NCI-H1436 (cell line): ENCODE measurements at regions not wholly inside any gene's neighbourhood (a gene's known extent, or its start where the extent isn't known, plus 50 kb on each side); places are given as distances from the start of the nearest gene placed in this dataset.

Experiments
- DNase-seq: peaks from one replicate; lab custom pipeline; 2025; lab: John Stamatoyannopoulos, UW

DNA sequence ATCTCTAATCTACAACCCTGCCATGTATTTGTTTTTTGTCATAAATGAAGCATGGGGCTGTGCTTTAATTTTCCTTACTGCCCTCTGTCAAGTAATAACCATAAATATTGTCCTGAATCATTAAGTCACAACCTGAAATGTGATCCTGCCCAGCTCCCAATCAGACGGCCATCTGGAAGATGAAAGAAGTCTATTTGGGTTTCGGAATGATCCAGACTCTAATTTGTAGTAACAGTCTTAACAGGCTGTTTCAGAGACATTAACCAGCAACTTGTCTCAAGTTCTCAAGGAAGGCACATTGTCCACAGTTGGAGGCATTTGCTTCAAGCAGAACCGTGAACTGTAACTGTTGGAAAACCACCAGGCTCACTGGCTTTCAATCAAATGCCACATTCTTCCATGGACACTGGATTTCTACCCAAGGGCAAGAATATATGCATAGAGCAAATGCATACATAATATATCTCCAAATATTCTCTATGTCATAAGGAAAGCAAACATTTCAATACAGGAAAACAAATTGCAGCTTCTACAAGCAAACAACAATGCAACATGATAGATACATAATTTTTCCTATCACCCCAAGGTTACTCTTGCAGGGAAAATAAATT is 405.2 kb upstream of the NPVF start:
- no peak for DNase-seq

DNA sequence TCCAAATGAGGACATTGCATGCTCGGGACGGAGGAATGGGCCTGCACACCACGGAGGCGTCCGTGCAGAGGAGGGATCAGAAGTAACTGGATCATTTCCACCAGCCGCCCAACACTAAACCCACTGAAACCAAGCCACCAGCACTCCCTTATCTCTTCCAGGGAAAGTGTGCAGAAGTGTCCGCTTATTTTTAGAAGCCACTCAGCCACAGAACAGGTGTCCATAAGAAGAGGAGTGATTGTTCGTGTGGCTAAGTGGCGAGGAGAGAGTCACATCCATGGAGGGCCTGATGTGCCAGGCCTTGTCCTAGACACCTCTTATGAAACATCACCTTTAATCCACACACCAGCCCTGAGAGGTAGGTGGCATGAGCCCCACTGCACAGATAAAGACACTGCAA is 407.9 kb upstream of the NPVF start:
- DNase-seq = no peak

DNA sequence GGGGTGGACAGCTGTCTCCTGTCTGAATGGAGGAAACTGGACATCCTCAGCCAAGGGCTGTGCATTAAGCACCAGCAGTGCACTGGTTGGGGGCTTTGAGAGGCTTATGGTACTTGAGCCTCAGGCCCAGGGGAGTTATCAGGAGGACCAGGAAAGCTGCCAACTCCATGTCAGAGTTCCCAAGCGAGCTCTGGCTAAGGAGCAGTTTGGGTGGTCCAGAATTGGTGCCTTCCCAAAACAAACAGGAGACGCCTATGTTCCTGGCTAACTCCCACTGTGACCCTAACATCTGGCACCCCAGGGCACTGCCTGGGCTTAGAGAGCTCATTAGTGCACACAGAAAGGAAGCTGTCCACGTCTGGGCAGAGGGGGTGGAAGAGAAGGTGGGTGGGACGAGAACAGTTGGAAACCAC is 408.6 kb upstream of the NPVF start:
- DNase-seq = no peak

DNA sequence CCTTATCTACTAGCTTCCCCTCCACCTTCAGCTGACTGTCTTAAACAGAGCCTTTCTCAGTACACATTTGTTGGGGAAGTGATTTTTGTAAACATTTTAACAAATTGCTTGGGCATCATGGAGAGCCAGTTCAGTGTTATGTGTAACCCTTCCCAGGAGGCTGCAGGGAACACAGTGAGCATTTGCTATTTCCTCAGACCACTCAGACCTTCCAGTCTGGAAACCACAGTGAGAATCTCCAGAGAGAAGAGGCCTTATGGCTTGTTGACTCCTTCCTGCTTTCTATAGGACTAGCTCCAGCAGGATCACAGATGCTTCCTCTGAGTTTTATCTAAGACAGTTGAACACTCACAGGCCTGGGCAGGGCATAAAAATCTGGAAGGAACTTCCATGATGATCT is 409.8 kb upstream of the NPVF start:
- DNase-seq = no peak

DNA sequence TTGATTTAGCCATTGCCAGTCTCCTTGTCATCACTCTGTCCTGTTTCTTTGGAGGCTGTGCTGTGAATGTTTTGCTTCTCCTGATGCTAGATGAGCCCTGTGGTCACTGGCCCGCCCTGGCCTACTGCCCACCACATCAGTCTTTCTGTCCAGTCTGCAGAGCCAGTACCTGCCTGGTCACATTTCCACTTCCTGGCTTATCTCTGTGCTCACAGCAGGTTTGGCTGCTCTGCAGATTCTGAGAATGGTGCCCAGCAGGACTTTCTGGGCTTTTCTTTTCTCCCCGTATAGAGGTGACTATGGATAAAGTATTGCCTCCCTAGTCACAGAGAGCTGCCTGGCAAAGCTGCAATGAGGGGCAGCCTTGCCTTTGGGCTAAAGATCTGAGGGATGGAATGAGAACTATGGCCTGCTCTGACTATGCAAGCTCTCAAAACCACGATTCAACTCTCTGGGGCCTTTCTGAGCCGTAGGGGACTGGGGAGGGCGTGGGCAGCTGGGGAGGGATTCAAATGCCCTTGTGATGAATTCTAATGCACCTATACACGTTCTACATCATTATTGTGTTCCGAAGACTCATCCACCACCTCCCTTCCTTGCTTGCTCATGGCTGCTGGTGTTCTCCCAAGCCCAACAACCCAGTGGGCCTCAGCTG is 410.4 kb upstream of the NPVF start:
- DNase-seq = no peak

DNA sequence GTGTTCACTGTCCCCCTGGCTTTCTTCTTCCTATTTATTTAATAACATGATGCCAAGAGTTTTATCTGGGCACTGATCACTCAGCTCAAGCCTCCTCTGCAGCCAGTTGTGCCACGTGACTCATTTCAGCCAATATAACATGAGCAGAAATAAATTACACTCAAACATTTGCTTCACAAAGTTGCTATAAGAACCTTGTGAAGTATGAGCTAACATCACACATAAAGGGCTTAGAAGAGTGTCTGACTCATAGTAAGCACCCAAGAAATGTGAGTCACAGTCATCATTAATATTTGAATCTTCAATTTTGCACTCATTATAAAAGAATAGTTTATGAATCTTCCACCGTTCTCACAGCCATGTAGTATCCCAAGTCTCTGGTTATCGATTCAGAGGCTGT is 414.6 kb upstream of the NPVF start:
- no peak for DNase-seq

DNA sequence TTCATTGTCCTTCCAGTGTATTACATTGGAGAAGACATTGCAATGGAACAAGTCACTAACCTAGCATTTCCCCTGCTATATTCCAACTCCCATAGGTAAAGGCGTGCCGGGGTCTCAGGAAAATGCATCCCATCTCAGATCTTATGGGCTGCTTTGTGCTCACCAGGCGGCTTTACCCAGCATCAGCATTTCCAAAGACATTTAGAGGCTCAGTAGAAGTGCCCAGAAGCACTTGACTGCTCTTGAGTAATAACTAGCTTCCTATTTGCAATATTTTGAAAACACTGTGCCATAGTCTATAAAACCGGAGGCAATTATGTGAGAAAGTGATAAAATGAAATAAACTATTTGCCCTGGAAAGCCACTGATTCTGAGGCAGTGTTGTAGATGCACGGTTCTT is 415.0 kb upstream of the NPVF start:
- no peak for DNase-seq

DNA sequence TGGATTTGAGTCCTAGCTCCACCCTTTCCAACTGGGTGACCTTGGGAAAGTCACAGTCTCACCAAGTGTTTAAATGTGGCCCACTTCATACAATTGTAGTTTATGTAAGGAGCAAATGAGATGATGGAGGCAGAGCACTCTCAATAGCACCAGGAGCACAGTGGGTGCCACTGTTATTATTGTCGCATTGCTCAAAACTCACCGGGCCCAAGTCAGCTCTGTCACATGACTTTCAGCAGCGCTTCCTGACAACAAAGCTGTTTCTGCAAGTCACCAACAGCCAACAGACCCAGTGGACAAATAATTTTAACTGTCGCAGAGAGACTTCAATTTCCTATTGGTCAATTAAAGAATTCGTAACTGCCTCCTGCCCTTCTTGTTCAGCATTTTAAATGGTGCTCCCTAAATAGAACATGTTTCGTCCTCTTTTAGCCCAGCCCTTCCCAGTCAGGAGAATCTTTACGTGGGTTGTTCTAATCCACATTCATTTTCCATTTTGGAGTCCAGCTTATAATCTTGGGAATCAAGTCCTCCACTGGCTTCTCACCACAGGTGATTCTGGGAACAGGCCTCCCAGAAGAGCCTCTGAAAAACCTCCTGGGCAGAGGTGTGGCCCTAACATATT is 415.6 kb upstream of the NPVF start:
- no peak for DNase-seq

DNA sequence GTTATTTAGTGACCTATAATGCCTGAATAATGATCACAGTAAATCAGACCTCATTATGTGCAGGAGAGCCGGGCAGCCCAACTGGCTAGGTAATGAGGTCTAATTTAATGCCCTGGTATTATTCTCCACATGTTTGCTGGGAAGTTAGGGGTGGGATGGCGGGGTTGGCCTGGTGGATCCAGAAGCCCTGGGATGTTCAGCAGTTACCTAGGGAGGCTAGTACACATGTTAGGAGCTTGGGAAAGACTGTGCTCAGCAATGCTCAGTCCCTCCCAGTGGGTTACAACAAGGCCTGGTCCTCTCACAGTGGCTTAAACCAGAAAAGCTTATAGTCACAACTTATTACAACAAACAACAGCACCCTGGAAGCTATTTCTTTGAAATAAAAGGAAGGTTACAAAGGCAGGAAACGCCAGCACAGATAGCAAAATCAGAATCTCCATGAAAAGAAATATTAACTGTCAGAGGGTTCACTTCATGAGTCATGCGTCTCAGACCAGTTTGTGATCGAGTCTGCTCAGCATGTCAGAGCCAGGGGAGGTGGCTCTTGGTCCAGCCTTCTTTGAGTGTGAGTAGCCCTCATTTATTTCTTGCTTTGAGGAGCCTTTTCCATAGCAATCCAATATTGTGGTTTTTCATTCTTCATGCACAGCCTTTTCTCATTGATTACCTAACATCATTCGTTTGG is 418.6 kb upstream of the NPVF start:
- DNase-seq = no peak

DNA sequence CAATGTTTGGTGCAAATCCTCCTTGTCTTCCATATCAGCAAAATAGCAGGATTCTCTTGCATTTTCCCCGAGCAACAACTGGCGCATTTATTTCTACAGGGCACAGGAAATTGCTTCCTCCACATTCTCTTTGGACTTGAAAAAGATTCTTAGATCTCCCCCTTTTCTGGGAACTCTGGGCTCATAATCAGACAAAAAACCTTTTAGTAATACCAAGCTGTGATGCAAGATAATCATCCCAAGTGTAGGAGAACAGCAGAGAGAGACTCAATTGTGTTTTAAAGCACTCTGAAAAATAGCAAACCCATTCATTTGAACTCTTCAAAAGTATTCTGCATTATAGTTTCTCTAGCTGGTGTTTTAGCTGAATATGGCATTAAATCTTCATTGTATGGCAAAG is 419.6 kb upstream of the NPVF start:
- no peak for DNase-seq

DNA sequence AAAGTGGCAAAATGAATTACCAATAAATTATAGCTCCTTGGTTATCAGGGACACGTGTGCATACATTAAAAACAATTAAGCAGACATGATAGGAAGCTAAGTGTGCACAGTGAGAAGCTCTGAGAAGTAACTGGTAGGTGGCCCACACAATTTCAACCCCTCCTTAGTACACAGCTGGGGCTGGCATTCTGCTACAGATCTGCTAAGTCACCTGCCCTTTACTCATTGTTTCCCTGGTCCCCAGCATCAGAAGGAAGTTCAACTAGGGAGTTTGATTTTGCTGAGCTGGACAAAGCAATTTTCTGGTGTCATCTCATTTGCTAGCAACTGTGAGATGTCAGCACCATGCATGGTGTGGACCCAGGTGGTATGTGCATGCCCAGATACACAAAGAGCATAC is 424.1 kb upstream of the NPVF start:
- no peak for DNase-seq

DNA sequence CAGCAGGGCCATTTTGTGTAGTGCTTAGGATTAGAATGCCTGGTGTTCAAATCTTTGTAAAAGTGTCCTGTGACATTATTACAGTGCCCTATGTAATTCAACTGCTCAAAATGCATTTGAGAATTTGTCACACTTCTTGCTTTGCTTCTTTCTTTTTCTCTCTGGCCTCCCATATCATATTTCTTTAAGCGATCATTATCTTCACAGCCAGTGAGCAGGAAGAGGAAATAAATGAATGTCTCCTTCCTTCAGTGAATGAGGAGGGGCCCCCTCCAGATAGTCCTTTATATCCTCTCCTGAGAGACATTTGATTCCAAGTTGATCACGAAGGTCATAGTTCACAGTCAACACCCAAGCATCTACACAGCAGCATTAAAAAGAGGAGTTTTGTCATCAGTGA is 425.1 kb upstream of the NPVF start:
- no peak for DNase-seq

DNA sequence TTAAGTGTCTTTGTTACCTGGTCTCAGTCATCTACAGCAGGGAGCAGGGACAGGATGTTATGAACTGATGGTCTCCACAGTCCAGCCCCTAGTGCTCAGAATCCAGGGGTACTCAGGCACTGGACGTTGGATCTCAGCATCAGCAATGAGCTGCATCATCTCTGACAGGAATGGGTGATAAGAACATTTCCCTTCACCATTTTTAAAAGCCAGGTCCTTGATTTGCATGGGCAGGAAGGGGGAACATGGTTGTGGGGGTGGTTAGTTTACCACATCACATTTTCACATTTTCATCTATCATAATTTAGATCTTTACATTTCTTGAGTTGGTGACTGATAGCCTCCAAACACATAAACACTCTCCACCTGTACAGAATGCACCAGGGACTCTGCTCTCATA is 427.8 kb upstream of the NPVF start:
- no peak for DNase-seq

DNA sequence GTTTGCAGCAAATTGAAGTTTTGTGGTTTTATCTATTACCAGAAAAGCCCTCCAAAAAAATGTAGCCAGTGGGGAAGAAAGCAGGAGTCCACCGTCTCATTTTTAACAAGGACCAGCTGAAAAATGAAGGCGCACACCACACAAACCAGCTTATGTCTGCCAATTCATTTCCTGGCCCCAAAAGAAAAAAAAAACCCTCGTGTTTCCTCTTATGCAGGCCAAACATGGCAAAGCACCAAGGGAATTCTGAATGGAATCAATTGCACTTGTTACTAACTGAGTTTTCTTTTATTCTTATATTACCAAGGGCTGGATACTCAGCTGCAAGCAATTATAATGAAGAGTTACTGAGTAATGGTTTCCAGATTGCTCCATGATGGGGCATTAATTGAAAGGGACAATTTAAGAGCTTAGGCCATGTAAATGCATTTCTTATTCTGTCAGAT is 428.3 kb upstream of the NPVF start:
- DNase-seq = peak; percentile 25

DNA sequence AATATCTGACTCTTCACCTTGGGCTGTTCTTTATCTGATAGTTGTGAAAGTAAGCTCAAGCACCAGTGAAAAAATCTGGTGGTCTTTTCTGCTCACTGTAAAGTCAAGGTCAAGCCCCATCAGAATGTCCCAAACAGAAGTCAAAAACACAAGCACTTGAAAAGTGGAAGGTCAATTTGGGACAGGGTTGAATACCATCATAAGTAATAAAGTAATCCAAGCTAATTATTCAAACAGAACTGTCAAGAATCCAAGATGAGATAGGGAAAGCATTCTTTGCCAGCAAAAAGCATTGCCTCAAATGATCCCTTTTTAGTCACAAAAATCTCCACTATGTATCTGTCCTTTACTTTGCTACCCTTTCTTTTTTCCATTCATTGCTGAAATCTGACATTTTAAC is 430.1 kb upstream of the NPVF start:
- DNase-seq = no peak

DNA sequence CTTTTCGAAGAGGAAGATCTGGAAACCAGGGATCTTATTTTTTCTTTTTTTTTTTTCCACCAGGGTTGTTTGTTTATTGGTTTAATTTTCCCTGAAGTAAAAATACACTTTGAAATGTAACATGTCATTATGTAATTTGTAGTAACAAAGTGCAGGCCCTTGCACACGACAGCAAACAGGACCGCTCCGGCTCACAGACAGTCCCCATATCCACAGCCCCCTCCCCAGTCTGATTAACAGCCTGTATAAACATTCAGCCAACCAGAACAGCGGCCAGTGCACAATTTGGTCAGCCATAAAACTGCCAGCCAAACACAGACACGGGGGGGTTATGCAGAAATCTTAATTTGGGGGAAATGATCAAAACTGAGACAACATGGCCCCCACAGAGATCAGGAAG is 431.6 kb upstream of the NPVF start:
- DNase-seq = no peak

DNA sequence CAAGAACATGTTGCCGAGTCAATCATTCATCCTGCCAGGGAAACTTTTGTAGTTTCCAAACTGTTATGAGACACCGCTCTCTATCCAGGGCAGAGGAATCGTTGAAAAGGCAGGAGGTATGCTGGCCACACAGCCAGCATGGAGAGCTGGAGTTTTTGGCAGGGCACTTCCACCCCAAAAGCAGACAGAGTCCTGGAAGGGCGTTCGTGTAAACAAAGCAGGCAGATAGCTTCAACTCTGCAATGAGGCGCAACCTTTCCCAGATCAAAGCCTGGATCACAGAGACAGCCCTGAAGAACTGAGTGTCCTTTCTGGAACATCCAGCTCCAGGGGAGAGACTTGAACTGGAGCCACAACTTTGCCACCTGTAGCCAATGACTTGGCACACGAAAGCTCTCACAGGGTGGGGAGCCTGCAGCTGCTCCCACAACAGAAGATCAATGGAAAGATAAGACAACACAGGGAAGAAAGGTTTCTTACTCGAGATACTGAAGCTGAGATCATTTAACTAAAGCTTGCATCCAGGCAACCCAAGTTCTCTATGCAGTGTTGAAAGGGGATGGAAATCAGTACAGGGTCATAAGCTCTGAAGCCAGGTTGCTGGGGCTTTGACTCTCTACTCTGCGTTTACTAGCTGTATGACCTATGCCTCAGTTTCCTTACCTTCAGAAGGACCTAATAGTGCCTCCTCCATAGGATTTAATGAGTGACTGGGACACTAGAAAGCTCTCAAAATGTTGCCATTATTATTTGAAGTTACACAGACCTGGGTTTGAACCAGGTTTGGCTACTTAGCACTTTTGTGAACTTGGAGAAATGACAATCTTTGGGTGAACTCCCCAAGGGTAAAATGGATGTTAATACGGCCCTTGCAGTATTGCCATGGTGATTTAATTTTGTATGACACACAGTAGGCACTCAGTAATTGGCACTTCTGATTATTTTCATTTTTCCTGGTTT is 434.8 kb upstream of the NPVF start:
- no peak for DNase-seq

DNA sequence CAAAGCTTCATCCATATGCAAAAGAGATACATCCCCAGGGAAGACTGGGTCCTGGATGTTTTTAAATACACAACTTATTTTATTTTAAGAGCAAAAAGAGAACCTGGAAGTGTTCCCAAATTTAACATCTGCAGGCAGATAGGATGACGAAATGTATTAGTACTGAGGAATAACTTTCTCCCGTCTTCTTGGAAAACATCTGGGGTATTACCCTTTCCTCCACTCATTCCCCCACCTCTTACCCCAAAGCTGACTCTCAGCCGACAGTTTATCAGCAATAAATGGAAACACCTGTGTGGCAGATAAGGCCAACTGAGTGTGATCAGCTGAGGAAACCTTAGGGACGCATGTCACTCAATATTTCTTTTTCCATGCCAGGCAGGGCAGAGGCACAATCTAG is 435.6 kb upstream of the NPVF start:
- no peak for DNase-seq

DNA sequence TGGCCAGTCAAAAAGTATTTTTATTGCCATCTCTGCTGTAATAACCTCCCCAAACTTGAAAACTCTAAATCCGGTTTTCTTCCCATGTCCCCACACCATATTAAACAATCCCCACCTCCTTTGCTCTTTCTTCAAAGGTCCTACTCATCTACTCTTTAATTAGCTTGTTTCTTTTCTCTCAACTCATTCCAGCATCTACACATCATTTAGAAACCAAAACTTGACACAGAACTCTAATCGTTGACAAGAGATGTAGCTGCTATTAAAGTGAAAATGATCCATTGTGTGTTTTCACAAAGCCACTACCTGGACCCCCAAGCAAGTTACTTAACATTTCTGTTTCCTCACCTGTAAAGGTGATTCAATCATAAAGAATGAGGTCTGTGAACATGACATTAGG is 436.3 kb upstream of the NPVF start:
- DNase-seq = no peak

DNA sequence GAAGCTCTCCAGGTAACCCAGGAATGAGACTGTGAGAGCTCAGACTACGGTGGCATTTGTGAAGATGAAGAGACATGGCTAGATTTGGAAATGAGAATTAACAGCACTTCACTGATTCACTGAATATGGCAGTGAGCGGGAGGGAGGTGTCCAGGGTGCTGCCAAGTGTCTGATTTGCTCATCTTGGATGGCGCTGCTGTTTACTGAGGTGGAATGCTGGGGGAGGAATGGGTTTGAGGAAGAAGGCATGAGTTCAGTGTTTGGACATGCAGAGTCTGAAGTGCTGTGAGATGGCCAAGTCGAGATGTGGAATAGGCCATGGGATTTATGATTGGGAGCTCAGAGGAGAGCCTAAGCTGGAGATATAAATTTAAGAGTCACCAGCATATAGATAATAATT is 437.1 kb upstream of the NPVF start:
- no peak for DNase-seq

DNA sequence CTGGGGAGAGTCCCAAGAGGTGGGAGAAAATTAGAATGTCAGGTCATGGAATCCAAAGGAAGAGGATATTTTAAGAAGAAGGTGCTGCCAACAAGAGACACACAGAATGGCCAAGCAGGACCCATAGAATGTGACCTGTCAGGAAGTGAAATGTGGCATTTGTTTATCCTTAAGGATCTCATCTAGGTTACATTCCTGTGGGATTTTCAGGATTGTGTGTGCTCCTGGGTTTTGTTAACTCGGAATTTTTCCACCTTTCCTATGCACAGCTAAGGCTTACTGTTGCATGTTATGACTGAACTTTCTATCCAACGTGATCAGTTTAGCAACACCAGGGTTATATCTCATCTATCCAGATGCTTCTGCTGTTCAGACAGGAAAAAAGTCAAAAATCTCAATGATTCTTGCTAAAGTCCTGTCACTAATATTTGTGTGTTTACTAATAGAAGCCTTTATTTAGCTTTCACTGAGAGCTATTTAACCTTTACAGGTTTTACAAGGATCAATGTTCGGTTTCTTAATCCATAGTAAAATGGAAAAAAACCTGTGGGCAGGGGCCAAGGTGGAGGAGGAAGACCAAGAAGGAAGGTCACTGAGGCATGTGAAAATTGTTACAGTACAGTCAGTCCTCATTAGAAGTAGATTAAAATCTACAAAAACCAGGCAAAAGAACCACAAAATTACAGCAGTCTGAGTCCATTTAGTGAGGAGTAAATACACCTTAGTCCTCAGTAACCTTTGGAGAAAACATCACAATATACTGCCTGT is 437.8 kb upstream of the NPVF start:
- DNase-seq = no peak
